ENCODE measurements at regions not wholly inside any gene's neighbourhood (a gene's known extent, or its start where the extent isn't known, plus 50 kb on each side); places are given as distances from the start of the nearest gene placed in this dataset.

GRCh38 chr19:5229778-5230335 is 110.8 kb downstream of the PTPRS start:
- Mint-ChIP-seq H3K27ac (ENCODE audit: unreplicated experiment) (no peak overlapping the region), H3K4me3 (ENCODE audit: unreplicated experiment) (no peak overlapping the region), H3K9me3 (ENCODE audit: unreplicated experiment) (no peaks in the 10 kb centered on the region), H3K36me3 (ENCODE audit: unreplicated experiment) (peaks cover 14% of the 10 kb centered on the region), H3K4me1 (ENCODE audit: unreplicated experiment) (no peaks in the 10 kb centered on the region), H3K27me3 (ENCODE audit: unreplicated experiment) (no peaks in the 10 kb centered on the region)
- TF ChIP-seq CTCF (IDR thresholded peaks at IDR 0.05) = no peak
- DNase-seq (ENCODE audit: extremely low spot score, unreplicated experiment) = no peak

GRCh38 chr19:5228932-5229777 is 111.5 kb downstream of the PTPRS start:
- H3K27me3 Mint-ChIP-seq (ENCODE audit: unreplicated experiment) = no peaks in the 10 kb centered on the region
- no peaks in the 10 kb centered on the region for H3K4me1 Mint-ChIP-seq (ENCODE audit: unreplicated experiment)
- H3K36me3 Mint-ChIP-seq (ENCODE audit: unreplicated experiment) = peaks cover 16% of the 10 kb centered on the region
- no peak for DNase-seq (ENCODE audit: extremely low spot score, unreplicated experiment)
- no peak overlapping the region for H3K27ac Mint-ChIP-seq (ENCODE audit: unreplicated experiment)
- TF ChIP-seq CTCF (IDR thresholded peaks at IDR 0.05) = no peak
- H3K9me3 Mint-ChIP-seq (ENCODE audit: unreplicated experiment) = no peaks in the 10 kb centered on the region
- no peak overlapping the region for H3K4me3 Mint-ChIP-seq (ENCODE audit: unreplicated experiment)

GRCh38 chr19:5228490-5228889 is 112.1 kb downstream of the PTPRS start:
- Mint-ChIP-seq H3K36me3 (ENCODE audit: unreplicated experiment) (peaks cover 16% of the 10 kb centered on the region), H3K27me3 (ENCODE audit: unreplicated experiment) (no peaks in the 10 kb centered on the region), H3K4me3 (ENCODE audit: unreplicated experiment) (no peak overlapping the region), H3K9me3 (ENCODE audit: unreplicated experiment) (no peaks in the 10 kb centered on the region), H3K4me1 (ENCODE audit: unreplicated experiment) (no peaks in the 10 kb centered on the region), H3K27ac (ENCODE audit: unreplicated experiment) (no peak overlapping the region)
- no peak for DNase-seq (ENCODE audit: extremely low spot score, unreplicated experiment)
- TF ChIP-seq CTCF (IDR thresholded peaks at IDR 0.05) = no peak

GRCh38 chr19:5225486-5226345 is 114.9 kb downstream of the PTPRS start:
- Mint-ChIP-seq H3K9me3 (ENCODE audit: unreplicated experiment) (no peaks in the 10 kb centered on the region), H3K36me3 (ENCODE audit: unreplicated experiment) (peaks cover 26% of the 10 kb centered on the region), H3K27ac (ENCODE audit: unreplicated experiment) (no peak overlapping the region), H3K4me1 (ENCODE audit: unreplicated experiment) (no peaks in the 10 kb centered on the region), H3K27me3 (ENCODE audit: unreplicated experiment) (no peaks in the 10 kb centered on the region), H3K4me3 (ENCODE audit: unreplicated experiment) (no peak overlapping the region)
- peak; percentile 52 for TF ChIP-seq CTCF (IDR thresholded peaks at IDR 0.05)
- DNase-seq (ENCODE audit: extremely low spot score, unreplicated experiment) = no peak

GRCh38 chr19:5224480-5224879 is 116.1 kb downstream of the PTPRS start:
- Mint-ChIP-seq H3K9me3 (ENCODE audit: unreplicated experiment) (no peaks in the 10 kb centered on the region), H3K27ac (ENCODE audit: unreplicated experiment) (no peak overlapping the region), H3K36me3 (ENCODE audit: unreplicated experiment) (peaks cover 33% of the 10 kb centered on the region), H3K4me1 (ENCODE audit: unreplicated experiment) (no peaks in the 10 kb centered on the region), H3K4me3 (ENCODE audit: unreplicated experiment) (no peak overlapping the region), H3K27me3 (ENCODE audit: unreplicated experiment) (no peaks in the 10 kb centered on the region)
- no peak for DNase-seq (ENCODE audit: extremely low spot score, unreplicated experiment)
- TF ChIP-seq CTCF (IDR thresholded peaks at IDR 0.05) = no peak
